ENCODE measurements at regions not wholly inside any gene's neighbourhood (a gene's known extent, or its start where the extent isn't known, plus 50 kb on each side); places are given as distances from the start of the nearest gene placed in this dataset.

DNA sequence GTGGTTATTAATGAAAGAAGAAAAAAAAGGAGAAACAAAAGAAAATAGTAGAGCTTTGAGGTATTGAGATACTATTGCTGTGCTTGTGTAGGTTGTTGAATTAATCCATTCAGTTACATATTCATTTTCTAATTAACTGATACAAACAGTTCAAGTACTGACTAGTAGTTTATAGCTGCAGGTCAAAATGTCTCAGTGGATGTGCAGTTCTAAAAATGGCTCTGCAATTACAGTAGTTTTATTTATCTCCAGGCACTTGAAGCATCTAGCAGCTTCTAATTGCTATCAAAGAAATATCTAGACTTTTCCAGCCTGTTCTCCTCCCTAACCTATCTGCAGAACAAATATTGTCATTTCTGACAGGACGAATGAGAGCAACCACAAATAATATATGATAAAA, 1887.7 kb upstream of the PCDH7 start:
- FAIRE-seq (no peak), DNase-seq (ENCODE audit: low read depth in 1 of 2, low spot score in 1 of 2) (no peak), ATAC-seq (no peak)
- H3K27ac ChIP-seq: no peak overlapping the region
- H3K4me3 ChIP-seq: no peak overlapping the region
- ChIA-PET CTCF (no interaction called here), POLR2A (no interaction called here)
- 4% methylated on average over 1 of the region's 1 CpG for WGBS (ENCODE audit: missing lambda C conversion rate)
- no peaks in the 10 kb centered on the region for H3K4me1 ChIP-seq
- no peak overlapping the region for H3K4me2 ChIP-seq
- no peaks in the 10 kb centered on the region for H3K9me3 ChIP-seq
- TF ChIP-seq PHF8 (IDR thresholded peaks at IDR 0.05; ENCODE audit: borderline replicate concordance, low read depth): no peak
- no peak for TF ChIP-seq SREBF2 (IDR thresholded peaks at IDR 0.05)
- no peak for TF ChIP-seq MAZ (IDR thresholded peaks at IDR 0.05; ENCODE audit: borderline replicate concordance, low read depth, low read length)
- no peak for TF ChIP-seq BHLHE40 (IDR thresholded peaks at IDR 0.05; ENCODE audit: low read depth, low read length)
- TF ChIP-seq CHD4 (IDR thresholded peaks at IDR 0.05; ENCODE audit: borderline replicate concordance): no peak
- TF ChIP-seq CEBPB (IDR thresholded peaks at IDR 0.05): no peak
- TF ChIP-seq PBX3 (IDR thresholded peaks at IDR 0.05): no peak
- no peak for TF ChIP-seq HOXB5 (CRISPR knock-in tag; IDR thresholded peaks at IDR 0.05)
- TF ChIP-seq GATA3 (IDR thresholded peaks at IDR 0.05; ENCODE audit: borderline replicate concordance): no peak

- TF ChIP-seq MAZ (IDR thresholded peaks at IDR 0.05; ENCODE audit: borderline replicate concordance, low read depth, low read length): no peak
- TF ChIP-seq CHD4 (IDR thresholded peaks at IDR 0.05; ENCODE audit: borderline replicate concordance): no peak
- no peak for TF ChIP-seq RARB (CRISPR knock-in tag; IDR thresholded peaks at IDR 0.05)
- TF ChIP-seq JUN (IDR thresholded peaks at IDR 0.05): no peak
- ChIA-PET POLR2A (no interaction called here), CTCF (no interaction called here)
- no peaks in the 10 kb centered on the region for H3K9me3 ChIP-seq
- FAIRE-seq: no peak
- 17% methylated on average over 3 of the region's 3 CpGs for WGBS (ENCODE audit: missing lambda C conversion rate)
- no peak overlapping the region for H3K27ac ChIP-seq
- no peak for DNase-seq (ENCODE audit: low read depth in 1 of 2, low spot score in 1 of 2)
- no peak overlapping the region for H3K4me2 ChIP-seq
- no peak for ATAC-seq
- no peak overlapping the region for H3K4me3 ChIP-seq
- no peaks in the 10 kb centered on the region for H3K4me1 ChIP-seq
Observed at GRCh38 chr4:28834120-28834519, 1886.0 kb upstream of the PCDH7 start.

DNA sequence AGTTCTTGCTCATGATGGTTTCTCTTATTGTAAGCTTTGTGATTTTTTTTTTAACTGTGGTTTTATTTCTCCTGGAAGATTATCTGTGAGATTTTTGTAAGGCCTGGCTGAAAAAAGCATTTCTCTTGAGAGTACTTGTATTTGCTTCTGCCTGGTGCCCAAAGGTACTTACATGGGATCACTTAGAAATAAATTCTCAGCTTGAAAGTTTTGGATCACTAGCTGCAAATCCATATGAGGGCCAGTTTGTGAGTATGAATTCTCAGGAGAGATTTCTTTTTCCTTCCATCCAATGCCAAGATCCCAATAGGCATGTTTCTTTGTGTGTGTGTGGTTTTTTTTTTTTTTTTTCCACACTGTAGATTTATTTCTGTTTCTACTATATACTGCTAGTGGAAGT, 1884.7 kb upstream of the PCDH7 start:
- POLR2A ChIA-PET: no interaction called here
- no peak overlapping the region for H3K4me3 ChIP-seq
- ATAC-seq: no peak
- TF ChIP-seq EHF (CRISPR knock-in tag; IDR thresholded peaks at IDR 0.05): no peak
- no peak for TF ChIP-seq ZNF302 (CRISPR knock-in tag; IDR thresholded peaks at IDR 0.05)
- TF ChIP-seq, protein P1, sequence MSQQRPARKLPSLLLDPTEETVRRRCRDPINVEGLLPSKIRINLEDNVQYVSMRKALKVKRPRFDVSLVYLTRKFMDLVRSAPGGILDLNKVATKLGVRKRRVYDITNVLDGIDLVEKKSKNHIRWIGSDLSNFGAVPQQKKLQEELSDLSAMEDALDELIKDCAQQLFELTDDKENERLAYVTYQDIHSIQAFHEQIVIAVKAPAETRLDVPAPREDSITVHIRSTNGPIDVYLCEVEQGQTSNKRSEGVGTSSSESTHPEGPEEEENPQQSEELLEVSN (IDR thresholded peaks at IDR 0.05; ENCODE audit: borderline replicate concordance, low read depth): no peak
- TF ChIP-seq, protein P2, sequence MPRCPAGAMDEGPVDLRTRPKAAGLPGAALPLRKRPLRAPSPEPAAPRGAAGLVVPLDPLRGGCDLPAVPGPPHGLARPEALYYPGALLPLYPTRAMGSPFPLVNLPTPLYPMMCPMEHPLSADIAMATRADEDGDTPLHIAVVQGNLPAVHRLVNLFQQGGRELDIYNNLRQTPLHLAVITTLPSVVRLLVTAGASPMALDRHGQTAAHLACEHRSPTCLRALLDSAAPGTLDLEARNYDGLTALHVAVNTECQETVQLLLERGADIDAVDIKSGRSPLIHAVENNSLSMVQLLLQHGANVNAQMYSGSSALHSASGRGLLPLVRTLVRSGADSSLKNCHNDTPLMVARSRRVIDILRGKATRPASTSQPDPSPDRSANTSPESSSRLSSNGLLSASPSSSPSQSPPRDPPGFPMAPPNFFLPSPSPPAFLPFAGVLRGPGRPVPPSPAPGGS (IDR thresholded peaks at IDR 0.05): no peak
- no peak for TF ChIP-seq HEYL (CRISPR knock-in tag; IDR thresholded peaks at IDR 0.05)
- TF ChIP-seq CBX8 (IDR thresholded peaks at IDR 0.05): no peak
- no peak for TF ChIP-seq TFCP2L1 (CRISPR knock-in tag; IDR thresholded peaks at IDR 0.05)
- no peak for TF ChIP-seq FOSL2 (IDR thresholded peaks at IDR 0.05)
- no peak for TF ChIP-seq FOSL2 (CRISPR knock-in tag; IDR thresholded peaks at IDR 0.05)
- no peak for TF ChIP-seq HOXB13 (CRISPR knock-in tag; IDR thresholded peaks at IDR 0.05; ENCODE audit: low read depth)
- TF ChIP-seq, protein P3, sequence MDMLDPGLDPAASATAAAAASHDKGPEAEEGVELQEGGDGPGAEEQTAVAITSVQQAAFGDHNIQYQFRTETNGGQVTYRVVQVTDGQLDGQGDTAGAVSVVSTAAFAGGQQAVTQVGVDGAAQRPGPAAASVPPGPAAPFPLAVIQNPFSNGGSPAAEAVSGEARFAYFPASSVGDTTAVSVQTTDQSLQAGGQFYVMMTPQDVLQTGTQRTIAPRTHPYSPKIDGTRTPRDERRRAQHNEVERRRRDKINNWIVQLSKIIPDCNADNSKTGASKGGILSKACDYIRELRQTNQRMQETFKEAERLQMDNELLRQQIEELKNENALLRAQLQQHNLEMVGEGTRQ (IDR thresholded peaks at IDR 0.05): no peak
- TF ChIP-seq MAZ (IDR thresholded peaks at IDR 0.05; ENCODE audit: borderline replicate concordance, low read depth, low read length): no peak
- no peak for DNase-seq (ENCODE audit: low read depth in 1 of 2, low spot score in 1 of 2)
- no peaks in the 10 kb centered on the region for H3K9me3 ChIP-seq
- H3K4me1 ChIP-seq: no peaks in the 10 kb centered on the region
- CTCF ChIA-PET: no interaction called here
- H3K27ac ChIP-seq: no peak overlapping the region
- no peak for FAIRE-seq
- H3K4me2 ChIP-seq: no peak overlapping the region
